Lung microvascular endothelial cell (primary cell): ENCODE measurements at regions not wholly inside any gene's neighbourhood (a gene's known extent, or its start where the extent isn't known, plus 50 kb on each side); places are given as distances from the start of the nearest gene placed in this dataset.

Source experiments
- DNase-seq, 2 donors: peaks; one replicate each; pipeline versions ENCODE4 v3.0.0 to v3.0.0-alpha.2; 2010; ENCODE audit warnings: low read depth in 2 of 2

- no peak for DNase-seq
Measured at GRCh38 chr1:38291906-38292521, 245.4 kb upstream of the POU3F1 start.

- DNase-seq: no peak
Measured at GRCh38 chr1:38291336-38291735, 244.7 kb upstream of the POU3F1 start.

DNA sequence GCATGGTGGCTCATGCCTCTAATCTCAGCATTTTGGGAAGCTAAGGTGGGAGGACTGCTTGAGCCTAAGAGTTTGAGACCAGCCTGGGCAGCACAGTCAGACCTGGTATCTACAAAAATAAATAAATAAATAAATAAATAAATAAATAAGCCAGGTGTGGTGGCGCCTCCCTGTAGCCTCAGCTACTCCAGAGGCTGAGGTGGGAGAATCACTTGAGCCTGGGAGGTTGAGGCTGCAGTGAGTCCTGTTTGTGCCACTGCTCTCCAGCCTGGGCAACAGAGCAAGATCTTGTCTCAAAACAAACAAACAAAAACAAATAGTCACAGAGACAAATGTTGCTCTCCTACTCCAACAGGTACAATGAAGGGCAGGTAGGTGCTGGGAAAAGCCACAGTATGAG lies 242.4 kb upstream of the POU3F1 start:
- no peak for DNase-seq

DNA sequence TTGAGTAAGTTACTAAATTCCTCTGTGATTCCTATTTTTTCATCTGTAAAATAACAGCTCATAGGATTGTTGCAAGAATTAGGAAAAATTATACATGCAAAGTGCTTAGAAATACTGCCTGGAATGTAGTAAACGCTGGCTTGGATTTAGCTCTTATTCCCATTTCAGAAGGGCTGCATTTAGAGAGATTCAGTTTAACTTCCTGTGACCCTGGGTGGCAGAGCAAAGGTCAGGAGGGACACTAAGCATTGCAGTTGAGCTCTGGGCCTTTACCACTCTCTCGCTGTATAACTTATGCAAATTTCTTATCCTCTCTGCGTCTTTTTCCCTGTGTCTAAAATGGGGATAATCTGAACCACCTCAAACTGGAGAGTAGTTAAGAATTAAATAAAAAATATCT lies 241.0 kb upstream of the POU3F1 start:
- DNase-seq: no peak

- DNase-seq: no peak
Measured at GRCh38 chr1:38287036-38287435, 240.4 kb upstream of the POU3F1 start.

DNA sequence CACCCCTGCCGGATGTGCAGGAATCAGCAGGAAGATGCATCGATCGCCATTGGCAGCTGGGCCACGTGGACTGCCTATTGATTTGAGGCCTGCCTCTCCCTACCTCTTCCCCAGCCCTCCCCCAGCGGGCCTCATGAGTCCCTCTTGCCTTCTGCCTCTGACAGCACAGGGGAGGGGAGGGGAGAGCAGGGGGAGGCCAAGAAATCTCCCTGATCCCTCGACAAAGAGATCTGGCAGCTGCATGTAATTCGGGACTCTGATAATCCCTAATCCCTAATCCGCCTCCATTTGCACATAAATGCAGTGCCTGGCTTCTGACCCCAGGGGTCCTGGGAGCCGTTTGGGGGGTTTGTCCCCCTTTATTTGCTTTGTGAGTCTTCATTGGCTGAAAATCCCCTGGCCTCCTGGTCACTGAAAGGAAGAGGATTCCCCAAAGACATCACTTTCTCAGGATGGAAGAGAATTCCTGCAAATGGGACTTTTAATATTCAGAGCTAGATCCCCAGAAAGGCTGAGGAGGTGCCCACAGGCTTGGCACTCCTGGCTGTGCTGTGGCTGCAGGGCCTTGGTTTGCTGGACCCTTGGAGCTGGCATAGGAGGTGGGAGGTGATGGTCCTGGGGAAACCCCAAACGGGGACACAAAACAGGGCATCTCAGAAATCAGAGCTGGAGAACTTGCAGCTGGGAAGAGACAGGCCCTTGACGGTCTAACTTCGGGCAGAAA lies 239.4 kb upstream of the POU3F1 start:
- DNase-seq: no peak

- no peak for DNase-seq
Measured at GRCh38 chr1:38284953-38285352, 238.4 kb upstream of the POU3F1 start.

- no peak for DNase-seq
Measured at GRCh38 chr1:38283696-38284470, 237.3 kb upstream of the POU3F1 start.

DNA sequence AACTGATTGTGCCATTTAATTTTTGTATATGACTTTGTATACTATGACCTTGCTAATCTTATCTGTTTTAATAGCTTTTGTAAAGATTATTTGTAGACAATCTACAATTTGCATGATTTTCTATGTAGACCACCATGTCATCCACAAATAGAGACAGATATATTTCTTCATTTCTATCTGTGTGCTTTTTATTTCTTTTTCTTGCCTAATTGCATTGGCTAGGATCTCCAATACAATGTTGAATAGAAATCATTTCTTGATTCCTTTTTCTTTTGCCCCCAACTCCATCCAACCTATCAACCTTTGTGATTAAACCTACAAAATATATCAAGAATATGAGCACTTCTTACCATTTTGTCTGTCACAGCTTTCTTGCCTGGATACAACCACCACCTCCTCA lies 232.6 kb upstream of the POU3F1 start:
- DNase-seq: no peak

DNA sequence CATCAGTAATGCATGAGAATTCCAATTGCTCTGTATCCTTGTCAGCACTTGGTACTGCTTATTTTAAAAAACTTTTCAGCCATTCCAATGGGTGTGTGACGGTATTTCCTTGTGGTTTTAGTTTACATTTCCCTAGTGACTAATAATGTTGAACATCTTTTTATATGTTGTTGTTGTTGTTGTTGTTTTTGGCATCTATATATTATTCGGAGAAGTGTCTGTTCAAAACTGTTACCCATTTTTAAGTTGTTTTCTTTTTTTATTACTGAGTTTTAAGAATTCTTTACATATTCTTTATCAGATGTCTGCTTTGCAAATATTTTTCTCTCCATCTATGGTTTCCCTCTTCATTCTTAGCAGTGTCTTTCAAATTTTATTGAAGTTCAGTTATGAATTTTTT lies 231.1 kb upstream of the POU3F1 start:
- no peak for DNase-seq

DNA sequence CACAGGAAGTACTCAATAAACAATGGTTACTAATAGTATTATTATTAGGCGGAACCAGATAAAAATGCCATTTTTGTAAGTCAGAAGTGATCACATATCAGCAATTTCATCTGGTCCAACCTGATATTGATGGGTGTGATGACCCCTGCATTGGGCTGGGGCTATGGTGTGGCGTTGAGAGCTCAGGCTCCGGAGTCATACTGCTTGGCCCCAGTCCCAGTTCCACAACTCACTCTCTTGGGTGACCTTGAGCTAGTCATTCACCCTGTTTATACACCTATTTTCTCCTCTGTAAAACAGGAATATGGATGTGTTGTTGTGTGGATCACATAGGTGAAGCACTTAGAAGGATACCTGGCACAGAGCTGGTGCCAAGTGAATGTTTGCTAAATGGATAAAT lies 229.4 kb upstream of the POU3F1 start:
- no peak for DNase-seq

- peak; percentile 8 to 62 for DNase-seq
Measured at GRCh38 chr1:38274974-38275373, 228.4 kb upstream of the POU3F1 start.

GRCh38 chr1:38273196-38273804 lies 226.7 kb upstream of the POU3F1 start:
- DNase-seq: no peak

DNA sequence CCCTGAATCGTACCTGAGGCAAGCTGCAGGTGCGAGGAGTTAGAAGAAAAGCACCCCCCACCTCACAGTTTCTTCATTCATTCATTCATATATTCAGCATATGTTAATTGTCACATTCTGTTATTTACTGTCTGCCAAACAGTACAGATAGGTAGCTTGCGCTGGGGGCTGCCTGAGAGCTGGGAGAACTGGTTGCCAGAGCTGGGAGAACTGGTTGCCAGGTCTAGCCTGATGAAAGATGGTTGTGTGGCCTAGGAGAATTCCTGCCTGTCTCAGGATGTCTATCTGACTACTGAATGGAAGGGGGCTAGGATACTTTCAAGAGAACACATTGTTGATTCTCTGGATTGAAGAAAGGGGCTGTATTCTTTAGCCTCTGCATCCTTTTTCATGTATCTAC lies 225.9 kb upstream of the POU3F1 start:
- no peak for DNase-seq

- no peak for DNase-seq
Measured at GRCh38 chr1:38270849-38271633, 224.4 kb upstream of the POU3F1 start.

DNA sequence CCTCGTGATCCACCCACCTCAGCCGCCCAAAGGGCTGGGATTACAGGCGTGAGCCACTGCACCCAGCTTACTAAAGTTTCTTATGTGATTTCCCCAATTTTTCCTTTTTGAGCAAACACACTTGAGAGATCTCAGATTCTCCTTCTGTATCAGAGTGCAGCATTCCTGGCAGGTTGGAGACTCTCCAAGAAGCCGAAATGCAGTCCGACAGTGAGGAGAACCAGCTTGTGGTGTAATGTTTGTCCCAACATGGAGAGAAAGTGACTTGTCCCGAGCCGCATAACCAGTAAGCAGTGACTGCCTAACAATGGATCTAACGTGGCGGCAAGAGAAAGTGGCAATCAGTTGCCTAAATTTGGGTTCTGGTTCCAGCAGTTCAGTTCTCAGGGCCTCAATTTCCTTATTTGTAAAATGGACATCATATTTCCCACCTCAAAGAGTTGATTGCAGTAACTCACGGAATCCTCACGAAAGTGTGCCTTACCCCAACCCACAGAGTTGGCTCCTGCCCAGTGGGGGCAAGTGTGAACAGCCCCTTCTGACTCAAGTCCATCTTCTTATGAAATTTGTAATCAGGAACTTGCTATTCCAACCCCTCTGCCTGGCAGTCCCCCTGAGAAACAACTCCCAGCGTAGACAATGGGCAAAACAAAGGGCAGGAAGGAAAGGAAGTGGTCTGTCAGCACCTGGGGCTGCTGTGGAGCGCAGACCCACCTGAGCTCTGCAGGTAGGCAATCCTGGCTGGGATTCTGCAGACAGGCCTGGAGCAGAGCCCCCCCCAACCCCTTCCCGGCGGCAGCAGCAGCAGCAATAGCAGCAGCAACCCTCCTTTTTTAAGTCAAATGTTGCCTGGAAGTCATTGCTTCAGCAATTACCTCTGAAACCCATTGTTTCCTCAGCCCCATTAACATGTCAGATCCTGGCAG lies 223.6 kb upstream of the POU3F1 start:
- DNase-seq: no peak

- no peak for DNase-seq
Measured at GRCh38 chr1:38268226-38268625, 221.6 kb upstream of the POU3F1 start.

GRCh38 chr1:38267037-38268036 lies 220.7 kb upstream of the POU3F1 start:
- DNase-seq: no peak

DNA sequence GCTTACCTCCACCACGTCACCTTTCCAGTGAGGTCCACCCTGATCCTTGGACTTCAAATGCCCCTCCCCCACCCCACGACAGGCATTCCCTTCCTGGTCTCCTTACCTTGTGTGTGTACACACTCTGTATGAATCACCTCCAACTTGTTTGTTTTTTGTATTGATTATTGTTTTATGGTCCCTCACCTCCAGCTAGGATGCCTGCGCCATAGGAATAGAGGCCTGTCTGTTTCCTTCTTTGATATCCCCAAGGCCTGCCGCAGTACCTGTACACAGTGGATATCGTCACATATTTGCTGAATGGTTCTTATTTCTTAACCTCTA lies 219.6 kb upstream of the POU3F1 start:
- no peak for DNase-seq
